Heart left ventricle (tissue), 13 donors: ENCODE measurements at regions not wholly inside any gene's neighbourhood (a gene's known extent, or its start where the extent isn't known, plus 50 kb on each side); places are given as distances from the start of the nearest gene placed in this dataset.

Experiments
- CTCF ChIP-seq, 12 donors: fragments of 200-600 bp; sonication (generic) in 4 of 12; IDR thresholded peaks; one replicate each; pipeline versions ENCODE4 v1.5.0 to v1.8.0; 2018 to 2022; ENCODE audit warnings: antibody characterized with exemption in 12 of 12, mild to moderate bottlenecking in 5 of 12
- POLR2A ChIP-seq, 2 donors: fragments of 450-650 bp; IDR thresholded peaks; one replicate each; pipeline ENCODE4 v1.6.1; 2017; ENCODE audit warnings: antibody characterized with exemption in 2 of 2, mild to moderate bottlenecking in 2 of 2, moderate library complexity in 2 of 2
- donor health status: ischemic (EF 13 %, LVEDD 7.1; RV severe dilation, severe dysfunction).
- donor health status: DM: no; HTN: yes; CAD: no.
- donor health status: DM: no; HTN: no; CAD: no.
- donor health status: ischemic (EF 25% LVEDD 6.9; RV normal size, moderate dysfunction).
- donor health status: ischemic (EF 25% LVEDD 5.7; RV mildly dilated, moderate dysfunction).
- donor health status: ischemic (EF 35%, LVEDD 5.7; RV mildly dilated, moderate dysfunction).
- donor health status: nonischemic (EF 11% LVEDD 7.7; RV severe dilation, severe dysfunction).
- donor health status: DM: yes; HTN: yes; CAD: no.
- donor health status: PGD.
- donor health status: ischemic (EF 29% LVEDD 5.4; RV normal size, mild dysfunction).
- donor health status: nonischemic (EF 23%, LVEDD 6.1; RV moderate dilation, normal function).

- TF ChIP-seq CTCF (IDR thresholded peaks at IDR 0.05) (no peak), POLR2A (IDR thresholded peaks at IDR 0.05) (no peak)
Measured at GRCh38 chr20:20875716-20876115, 163.3 kb upstream of the RALGAPA2 start.
